MM.1S (cell line): ENCODE measurements at regions not wholly inside any gene's neighbourhood (a gene's known extent, or its start where the extent isn't known, plus 50 kb on each side); places are given as distances from the start of the nearest gene placed in this dataset.
"Not testable (repeated sequence)": the region's sequence is repeated elsewhere in the genome, so short reads cannot be mapped to it uniquely, and the experiment has no call there.

ENCODE experiments used
- DNase-seq: peaks from one replicate; pipeline ENCODE4 v3.0.0-alpha.2; 2015
- H2AFZ ChIP-seq: fragments of 300-600 bp; sonication (generic); 2 replicates; pipeline ENCODE4 v1.6.0; 2016; ENCODE audit warnings: antibody characterized with exemption, low read length
- H3F3A ChIP-seq: fragments of 300-600 bp; sonication (generic); 2 replicates; pipeline ENCODE4 v1.6.1; 2016; ENCODE audit warnings: mild to moderate bottlenecking, antibody characterized with exemption, low read length, moderate library complexity, mixed read lengths; ENCODE audit not compliant: insufficient read depth
- H3K27ac ChIP-seq: fragments of 300-600 bp; sonication (generic); 2 replicates; pipeline ENCODE4 v1.5.1; 2016; ENCODE audit warnings: mild to moderate bottlenecking, low read length
- H3K27me3 ChIP-seq: fragments of 300-600 bp; sonication (generic); replicated peaks from 2 replicates; pipeline ENCODE4 v1.6.0; 2016; ENCODE audit warnings: low read length; ENCODE audit not compliant: insufficient read depth
- H3K36me3 ChIP-seq: fragments of 300-600 bp; sonication (generic); replicated peaks from 2 replicates; pipeline ENCODE4 v1.6.1; 2016; ENCODE audit warnings: mild to moderate bottlenecking, low read length, mixed read lengths; ENCODE audit not compliant: insufficient read depth
- H3K4me1 ChIP-seq: fragments of 300-600 bp; sonication (generic); 2 replicates; pipeline ENCODE4 v1.6.1; 2016; ENCODE audit warnings: low read length, mixed read lengths
- H3K4me2 ChIP-seq: fragments of 300-600 bp; sonication (generic); 2 replicates; pipeline ENCODE4 v1.6.0; 2016; ENCODE audit warnings: low read depth, low read length
- H3K4me3 ChIP-seq: fragments of 300-600 bp; sonication (generic); 2 replicates; pipeline ENCODE4 v1.5.1; 2016; ENCODE audit warnings: low read length, mixed read lengths
- H3K79me2 ChIP-seq: fragments of 300-600 bp; sonication (generic); 2 replicates; pipeline ENCODE4 v1.6.1; 2016; ENCODE audit warnings: mixed run types, low read length, mixed read lengths
- H3K9ac ChIP-seq: fragments of 300-600 bp; sonication (generic); 2 replicates; pipeline ENCODE4 v1.6.1; 2016; ENCODE audit warnings: low read length, mixed read lengths
- H3K9me2 ChIP-seq: fragments of 300-600 bp; sonication (generic); replicated peaks from 2 replicates; pipeline ENCODE4 v1.6.1; 2016; ENCODE audit warnings: mild to moderate bottlenecking, low read length, mixed read lengths; ENCODE audit not compliant: insufficient read depth
- H3K9me3 ChIP-seq: fragments of 300-600 bp; sonication (generic); replicated peaks from 2 replicates; pipeline ENCODE4 v1.6.1; 2016; ENCODE audit warnings: mild to moderate bottlenecking, low read length, mixed read lengths; ENCODE audit not compliant: insufficient read depth
- H4K20me1 ChIP-seq: fragments of 300-600 bp; sonication (generic); 2 replicates; pipeline ENCODE4 v1.6.1; 2016; ENCODE audit warnings: mild to moderate bottlenecking, low read length, moderate library complexity, mixed read lengths; ENCODE audit not compliant: insufficient read depth
- CTCF ChIP-seq: fragments of 300-600 bp; sonication (generic); IDR thresholded peaks from 2 replicates; pipeline ENCODE4 v1.5.1; 2016; ENCODE audit warnings: antibody characterized with exemption, low read length, mixed read lengths
- EZH2 ChIP-seq: fragments of 300-600 bp; sonication (generic); optimal IDR thresholded peaks from 2 replicates; pipeline ENCODE3; 2017; ENCODE audit warnings: low read depth, mild to moderate bottlenecking, antibody characterized with exemption, low read length, mixed read lengths
- EZH2phosphoT487 ChIP-seq: fragments of 300-600 bp; sonication (generic); IDR thresholded peaks from 2 replicates; pipeline ENCODE4 v1.6.1; 2018; ENCODE audit warnings: antibody characterized with exemption, low read length

- Histone ChIP-seq H2AFZ (no peak overlapping the region), H3K9me2 (no peaks in the 10 kb centered on the region), H3K27ac (no peak overlapping the region), H3K36me3 (no peaks in the 10 kb centered on the region), H3K4me1 (no peaks in the 10 kb centered on the region), H4K20me1 (no peaks in the 10 kb centered on the region), H3K9ac (no peak overlapping the region), H3K9me3 (no peaks in the 10 kb centered on the region), H3K79me2 (no peaks in the 10 kb centered on the region), H3K4me2 (no peak overlapping the region), H3F3A (no peaks in the 10 kb centered on the region), H3K27me3 (no peaks in the 10 kb centered on the region), H3K4me3 (no peak overlapping the region)
- no peak for TF ChIP-seq CTCF
- TF ChIP-seq EZH2: no peak
- TF ChIP-seq EZH2phosphoT487: no peak
- DNase-seq: no peak
These were observed 337.5 kb upstream of the ZNF608 start for GRCh38 chr5:125083981-125084380.

- TF ChIP-seq EZH2: no peak
- no peak for TF ChIP-seq CTCF
- no peak for TF ChIP-seq EZH2phosphoT487
- no peaks in the 10 kb centered on the region for H3K27me3 ChIP-seq
- no peaks in the 10 kb centered on the region for H3F3A ChIP-seq
- no peaks in the 10 kb centered on the region for H3K9me2 ChIP-seq
- no peak overlapping the region for H3K27ac ChIP-seq
- H3K4me2 ChIP-seq: no peak overlapping the region
- H3K79me2 ChIP-seq: no peaks in the 10 kb centered on the region
- no peak overlapping the region for H3K4me3 ChIP-seq
- H3K4me1 ChIP-seq: no peaks in the 10 kb centered on the region
- H2AFZ ChIP-seq: no peak overlapping the region
- H3K9ac ChIP-seq: no peak overlapping the region
- no peaks in the 10 kb centered on the region for H4K20me1 ChIP-seq
- no peaks in the 10 kb centered on the region for H3K9me3 ChIP-seq
- no peaks in the 10 kb centered on the region for H3K36me3 ChIP-seq
- no peak for DNase-seq
These were observed 339.5 kb upstream of the ZNF608 start for GRCh38 chr5:125085797-125086505.

GRCh38 chr5:125088522-125089105, 342.2 kb upstream of the ZNF608 start:
- no peaks in the 10 kb centered on the region for H3K36me3 ChIP-seq
- H3K9ac ChIP-seq: no peak overlapping the region
- no peak for TF ChIP-seq EZH2phosphoT487
- no peak for TF ChIP-seq EZH2
- TF ChIP-seq CTCF: no peak
- H3K9me2 ChIP-seq: no peaks in the 10 kb centered on the region
- H3K4me2 ChIP-seq: no peak overlapping the region
- H2AFZ ChIP-seq: no peak overlapping the region
- no peaks in the 10 kb centered on the region for H3K9me3 ChIP-seq
- no peaks in the 10 kb centered on the region for H3K79me2 ChIP-seq
- no peak overlapping the region for H3K27ac ChIP-seq
- no peaks in the 10 kb centered on the region for H3F3A ChIP-seq
- no peak for DNase-seq
- no peaks in the 10 kb centered on the region for H3K27me3 ChIP-seq
- no peaks in the 10 kb centered on the region for H4K20me1 ChIP-seq
- no peak overlapping the region for H3K4me3 ChIP-seq
- H3K4me1 ChIP-seq: no peaks in the 10 kb centered on the region

GRCh38 chr5:125092138-125092537, 345.7 kb upstream of the ZNF608 start:
- H3K9me3 ChIP-seq, H3K9ac ChIP-seq, H4K20me1 ChIP-seq, H3F3A ChIP-seq, H3K4me2 ChIP-seq, H3K27me3 ChIP-seq, H3K9me2 ChIP-seq, H3K4me1 ChIP-seq, H3K79me2 ChIP-seq, H2AFZ ChIP-seq, H3K27ac ChIP-seq, DNase-seq, H3K36me3 ChIP-seq, H3K4me3 ChIP-seq: not testable (repeated sequence)
